ENCODE measurements at regions not wholly inside any gene's neighbourhood (a gene's known extent, or its start where the extent isn't known, plus 50 kb on each side); places are given as distances from the start of the nearest gene placed in this dataset.

DNA sequence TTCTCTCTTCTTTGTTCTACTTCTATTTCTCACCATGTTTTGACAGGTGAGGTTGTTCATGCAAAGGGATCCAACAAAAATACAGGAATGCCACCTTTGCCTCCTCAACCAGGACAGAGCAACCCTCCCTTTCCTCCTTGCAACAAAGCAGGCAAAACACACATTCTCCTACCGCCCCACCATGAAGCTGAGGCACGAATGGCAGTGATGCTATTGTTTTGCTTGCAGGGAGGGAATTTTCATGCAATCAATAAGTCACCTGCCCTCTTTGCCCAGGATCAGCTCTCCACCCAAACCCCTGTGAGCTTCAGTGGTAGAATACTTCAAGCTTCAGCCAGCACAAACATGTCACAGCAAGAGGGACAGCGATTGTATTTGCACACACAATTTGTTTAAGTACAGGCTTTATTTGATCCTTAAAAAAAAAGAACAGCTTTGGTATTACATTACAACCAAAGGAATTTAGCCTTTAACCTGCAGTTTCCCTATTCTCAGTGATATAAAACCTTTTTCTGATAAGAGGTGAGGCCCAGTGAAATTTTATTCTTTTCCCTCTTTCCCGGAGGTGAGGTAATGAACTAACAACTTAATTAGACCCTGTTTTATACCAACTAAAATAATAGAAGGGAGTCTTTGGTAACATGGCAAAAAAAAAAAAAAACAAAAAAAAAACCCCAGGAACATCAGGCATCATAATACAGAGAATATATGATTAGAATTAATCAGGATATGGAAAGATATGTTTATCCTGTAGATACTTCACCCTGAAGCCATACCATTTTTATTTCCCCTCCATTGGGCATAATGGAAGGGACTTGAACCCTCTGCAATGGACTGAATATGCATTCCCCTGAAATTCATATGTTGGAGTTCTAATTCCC lies 87.0 kb upstream of the EEA1 start:
- DNase-seq: no peak

DNA sequence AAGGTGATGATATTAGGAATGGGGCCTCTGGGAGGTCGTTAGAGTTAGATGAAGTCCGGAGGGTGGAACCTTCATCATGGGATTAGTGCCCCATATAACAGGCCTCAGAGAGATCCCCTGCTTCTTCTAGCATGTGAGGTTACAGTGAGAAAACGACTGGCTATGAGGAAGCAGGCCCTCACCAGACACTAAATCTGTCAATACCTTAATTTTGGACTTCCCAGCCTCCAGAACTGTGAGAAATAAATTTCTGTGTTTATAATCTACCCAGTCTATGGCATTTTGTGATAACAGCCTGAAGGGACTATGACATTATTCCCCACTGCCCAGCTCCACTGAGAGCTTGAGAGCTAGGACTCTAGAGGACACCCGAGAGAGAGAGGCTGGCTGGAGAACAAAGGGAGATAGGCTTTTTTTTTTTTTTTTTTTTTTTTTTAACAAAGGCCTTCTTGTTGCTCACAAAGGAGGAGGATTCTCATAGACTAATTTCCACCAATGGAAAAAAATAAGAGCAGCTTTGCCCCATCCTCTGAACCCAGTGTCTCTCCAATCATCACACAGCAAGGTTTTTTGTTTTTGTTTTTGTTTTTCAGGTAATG lies 87.8 kb upstream of the EEA1 start:
- no peak for DNase-seq

DNA sequence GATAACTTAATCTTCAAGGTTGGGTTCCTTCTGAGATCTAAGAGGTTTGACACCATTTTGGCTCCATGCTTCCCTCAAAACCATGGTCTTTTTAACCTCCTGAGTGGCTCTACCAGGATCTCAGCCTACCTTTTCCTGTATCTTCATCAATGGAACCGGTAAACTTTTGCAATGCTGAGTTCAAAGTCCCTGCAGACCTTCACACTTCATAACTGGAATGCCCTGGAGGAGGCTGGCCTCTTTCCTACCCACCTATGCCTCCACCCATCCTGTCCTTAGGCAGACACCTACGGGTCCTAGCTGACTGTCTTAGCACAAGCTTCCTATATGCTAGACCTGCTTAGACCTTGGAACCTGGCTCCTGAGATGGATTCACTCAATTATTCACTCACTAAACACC lies 89.5 kb upstream of the EEA1 start:
- no peak for DNase-seq

DNA sequence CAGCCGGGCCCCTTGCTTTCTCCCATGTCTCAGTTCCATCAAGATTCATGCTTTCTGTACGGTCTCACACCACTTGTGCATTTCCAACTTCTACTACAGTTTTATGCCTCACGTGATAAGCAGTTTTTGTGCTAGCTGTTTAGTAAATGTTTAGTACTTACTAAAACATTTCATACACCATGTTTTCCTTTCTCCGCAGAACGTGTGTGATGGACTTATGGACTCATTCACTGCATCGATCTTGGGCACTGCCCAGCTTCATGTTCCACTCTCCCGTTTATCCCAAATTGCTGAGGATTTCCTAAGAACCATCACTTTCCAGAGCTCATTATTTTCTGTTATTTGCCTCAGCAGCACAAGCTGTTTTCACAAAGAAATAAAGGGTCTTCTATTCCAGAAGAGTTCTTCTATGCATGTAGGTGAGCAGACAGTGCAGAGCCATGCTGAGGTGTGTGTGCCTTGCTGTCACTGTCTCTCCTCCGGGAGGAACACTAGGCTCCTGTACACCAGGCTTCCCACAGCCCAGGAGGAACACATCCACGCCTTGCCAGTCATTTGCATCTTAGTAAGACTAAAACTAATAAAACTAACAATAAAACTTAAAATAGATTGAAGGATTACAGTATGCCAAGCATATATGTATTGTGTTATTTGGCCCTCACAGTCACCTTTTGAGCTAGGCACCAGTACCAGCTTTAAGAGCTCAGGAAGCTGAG lies 90.3 kb upstream of the EEA1 start:
- DNase-seq: no peak

DNA sequence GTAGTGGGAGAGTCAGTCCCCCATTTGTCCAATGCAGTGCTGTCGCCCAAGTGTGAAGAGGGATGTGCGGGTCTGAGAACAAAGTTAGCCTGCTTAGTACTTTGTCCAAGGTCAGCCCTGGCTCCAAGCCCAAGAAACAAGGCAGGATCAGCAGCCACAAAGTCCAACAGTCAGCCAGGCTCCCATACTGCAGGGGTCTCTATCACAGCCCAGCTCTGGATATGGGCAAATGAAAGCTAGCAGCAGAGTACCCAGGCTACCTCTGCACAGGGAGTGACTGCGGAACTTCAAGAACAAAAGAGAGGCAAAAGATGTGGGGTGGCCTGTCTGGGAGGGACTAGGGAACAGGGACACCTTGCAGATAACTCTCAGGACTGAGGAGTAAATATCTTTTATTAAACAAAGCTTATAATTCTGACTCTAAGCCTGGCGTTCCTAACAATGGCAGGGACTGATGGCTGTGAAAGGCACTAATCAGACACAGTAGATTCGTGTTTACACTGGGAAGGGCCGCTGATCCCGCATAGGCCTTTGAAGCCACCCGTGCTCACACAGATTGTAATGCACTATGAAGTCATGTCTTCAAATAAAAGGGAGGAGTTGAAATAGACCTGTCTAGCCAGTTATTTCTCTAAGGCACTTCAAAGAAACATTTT lies 91.0 kb upstream of the EEA1 start:
- DNase-seq: no peak

DNA sequence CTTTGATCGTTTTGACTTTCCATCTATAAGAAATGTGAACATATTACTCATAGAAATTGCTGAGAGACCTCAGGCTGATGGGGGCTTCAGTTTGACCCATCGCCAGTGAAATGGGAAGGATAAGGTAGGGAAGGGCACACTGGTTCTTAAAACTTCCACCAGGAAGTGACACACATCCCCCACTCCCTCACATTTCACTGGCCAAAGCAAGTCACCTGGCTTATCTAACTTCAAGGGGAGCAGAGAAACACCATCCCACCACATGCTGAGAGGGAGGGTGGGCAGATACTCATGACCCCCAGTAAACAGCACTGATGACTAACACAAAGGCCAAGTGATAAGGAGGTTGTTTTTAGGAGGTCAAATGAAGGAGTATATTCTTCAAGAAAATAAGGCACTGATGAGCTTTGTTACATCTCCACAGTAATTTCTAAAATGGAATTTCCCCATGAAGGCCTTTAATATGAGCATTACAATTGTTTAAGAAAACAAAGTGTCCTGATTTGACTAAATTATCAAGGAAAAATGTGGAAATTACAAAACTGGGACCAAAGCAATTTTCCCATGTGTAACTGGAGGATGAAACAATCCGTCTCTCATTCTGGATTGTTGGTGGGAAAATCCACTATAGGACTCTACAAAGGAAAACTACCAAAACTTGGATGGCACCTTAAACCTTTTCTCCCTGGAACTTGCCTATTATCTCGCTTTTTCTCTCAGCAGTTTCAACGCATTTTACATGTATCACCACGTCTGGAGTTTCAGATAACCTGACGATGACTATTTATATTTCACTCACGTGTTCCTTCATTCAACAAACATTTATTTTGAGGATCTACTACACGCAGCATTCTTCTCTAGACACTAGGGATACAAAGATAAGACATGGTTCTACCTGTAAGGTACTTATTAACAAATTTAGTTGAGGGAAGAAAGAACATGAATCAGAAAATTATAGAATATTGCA lies 91.8 kb upstream of the EEA1 start:
- no peak for DNase-seq

DNA sequence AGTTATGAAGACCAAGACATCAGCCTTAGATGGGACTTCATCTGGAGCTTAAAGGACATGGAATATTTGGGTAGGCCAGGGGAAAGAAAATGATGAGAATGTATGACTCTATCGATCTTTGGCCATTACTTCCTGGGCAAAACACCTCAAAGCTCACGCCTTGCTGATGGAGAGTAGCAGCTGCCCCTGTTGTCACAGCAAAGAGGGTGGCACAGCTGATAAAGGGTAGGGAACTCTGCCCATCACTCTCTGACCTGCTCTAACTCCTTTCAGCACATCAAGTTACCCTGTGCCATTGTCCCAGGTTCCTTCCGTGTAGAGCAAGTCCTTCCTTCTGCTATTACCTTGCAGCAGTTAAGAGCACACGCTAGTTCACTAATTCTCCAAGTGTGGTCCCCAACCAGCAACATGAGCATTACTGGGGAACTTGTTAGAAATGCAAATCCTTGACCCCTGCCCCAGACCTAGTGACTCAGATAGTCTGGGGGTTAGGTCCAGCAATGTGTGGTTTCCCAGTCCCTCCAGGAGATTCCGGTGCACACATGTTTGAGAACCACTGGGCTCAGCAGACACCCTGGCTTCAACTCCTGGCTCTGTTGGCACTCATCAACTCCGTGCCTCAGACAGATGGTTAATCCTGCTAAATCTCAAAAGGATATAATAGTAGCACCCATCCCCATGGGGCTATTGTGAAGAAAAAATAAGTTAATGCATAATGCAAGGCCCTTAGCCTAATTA lies 93.7 kb upstream of the EEA1 start:
- DNase-seq: no peak

DNA sequence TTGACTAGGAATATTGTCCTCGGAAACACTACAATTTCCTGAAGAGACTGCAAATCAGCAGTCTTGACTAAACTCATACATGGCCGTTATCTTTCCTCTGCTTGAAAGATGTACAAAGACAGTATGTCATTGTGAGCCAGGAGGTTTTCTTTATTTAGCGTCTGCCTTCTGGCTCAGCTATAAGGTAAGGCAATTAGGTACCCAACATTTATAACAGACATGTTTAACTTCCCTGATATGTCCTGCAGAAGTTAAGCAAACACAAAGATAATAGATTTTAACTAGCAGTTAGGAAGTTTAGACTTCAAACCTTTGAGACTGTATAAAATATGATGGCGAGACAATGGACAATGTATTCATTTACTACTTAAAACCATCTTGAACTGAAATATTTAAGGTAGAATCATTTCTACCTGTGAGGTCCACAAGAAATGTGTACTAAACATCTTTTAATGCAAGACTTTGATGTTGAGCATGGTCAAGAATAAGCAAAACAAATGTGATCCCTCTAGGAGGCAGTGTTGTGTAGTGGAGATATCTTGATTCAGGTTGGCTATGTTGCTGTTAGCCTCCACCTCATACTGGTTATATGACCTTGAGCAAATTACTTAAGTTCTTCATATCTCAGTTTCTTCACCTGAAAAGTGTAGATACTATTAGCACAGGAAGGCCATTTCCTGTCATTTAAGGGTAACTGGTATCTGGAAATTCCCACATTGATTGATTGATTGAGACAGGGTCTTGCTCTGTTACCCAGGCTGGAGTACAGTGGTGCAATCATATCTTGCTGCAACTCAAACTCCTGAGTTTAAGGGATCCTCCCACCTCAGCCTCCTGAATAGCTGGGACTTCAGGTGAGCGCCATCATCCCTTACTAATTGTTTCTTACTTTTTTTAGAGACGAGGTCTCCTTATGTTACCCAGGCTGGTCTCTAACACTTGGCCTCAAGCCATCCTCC lies 96.3 kb upstream of the EEA1 start:
- DNase-seq: no peak

DNA sequence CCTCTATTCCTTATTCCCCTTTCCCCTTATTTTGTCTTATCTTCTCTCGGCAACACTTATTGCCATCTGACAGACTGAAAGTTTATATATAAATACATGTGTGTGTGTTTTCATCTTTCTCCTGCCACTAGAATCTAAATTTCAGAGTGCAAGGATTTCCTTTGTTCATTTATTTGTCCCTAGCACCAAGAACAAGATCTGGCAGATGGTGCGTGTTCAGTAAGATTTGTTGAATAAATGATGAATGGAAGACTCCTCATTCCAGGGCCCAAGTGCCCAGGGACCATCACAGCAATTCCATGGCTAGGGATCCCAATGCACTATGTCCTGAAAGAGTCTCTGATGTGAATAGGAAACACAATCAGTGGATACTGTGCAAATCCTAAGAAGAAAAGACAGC lies 97.9 kb upstream of the EEA1 start:
- DNase-seq: no peak

DNA sequence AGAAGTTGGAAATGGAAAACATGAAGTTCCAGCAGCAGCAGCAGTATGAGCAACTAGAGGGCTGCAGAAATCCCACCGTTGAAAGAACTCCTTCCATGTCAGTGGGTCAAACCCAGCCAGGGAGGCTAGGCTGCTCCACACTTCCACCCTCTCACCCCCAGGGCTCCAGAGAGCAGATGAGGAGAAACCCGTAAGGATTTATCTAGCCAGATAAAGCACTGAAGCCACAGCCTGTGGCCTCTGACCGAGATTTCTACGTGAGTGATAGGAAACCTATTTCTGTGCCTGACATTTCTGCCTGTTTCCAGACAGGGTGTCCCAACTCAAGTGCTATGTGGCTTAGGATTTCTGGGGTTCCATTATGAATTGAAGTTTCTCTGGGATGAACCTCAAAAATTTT lies 100.0 kb upstream of the EEA1 start:
- no peak for DNase-seq

DNA sequence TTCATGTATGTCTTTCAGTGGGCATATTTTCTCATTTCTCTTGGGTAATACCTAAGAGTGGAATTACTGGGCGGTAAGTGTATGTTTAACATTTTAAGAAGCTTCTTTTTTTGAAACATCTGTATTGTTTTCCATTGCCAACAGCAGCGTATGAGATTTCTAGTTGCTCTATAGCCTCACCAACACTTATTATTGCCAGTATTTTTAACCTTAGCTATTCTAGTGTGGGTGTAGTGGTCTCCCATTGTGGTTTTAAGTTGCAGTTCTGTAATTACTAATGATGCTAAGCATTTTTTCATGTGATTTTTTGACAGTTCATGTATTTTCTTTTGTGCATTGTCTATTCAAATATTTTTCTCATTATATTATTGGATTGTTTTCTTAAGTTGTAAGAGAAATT lies 101.9 kb upstream of the EEA1 start:
- DNase-seq: no peak

DNA sequence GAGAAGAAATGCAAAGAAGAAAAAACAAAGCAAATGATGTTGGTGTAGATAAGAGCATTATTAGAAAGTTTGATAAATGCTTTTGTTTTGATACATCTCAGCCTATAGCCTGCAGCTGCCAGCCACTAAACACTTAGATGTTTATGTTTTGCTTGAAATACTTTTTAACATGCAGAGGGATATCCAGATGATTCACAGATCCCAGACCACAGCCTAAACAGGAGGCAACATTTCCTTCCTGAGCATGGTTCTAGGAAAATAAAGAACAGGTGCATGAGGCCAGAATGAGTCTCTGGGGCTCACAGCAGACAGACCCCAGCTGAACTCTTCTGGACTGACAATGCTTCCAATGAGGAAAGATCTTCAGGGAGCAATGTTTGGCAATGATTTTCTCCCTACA lies 103.7 kb upstream of the EEA1 start:
- no peak for DNase-seq

DNA sequence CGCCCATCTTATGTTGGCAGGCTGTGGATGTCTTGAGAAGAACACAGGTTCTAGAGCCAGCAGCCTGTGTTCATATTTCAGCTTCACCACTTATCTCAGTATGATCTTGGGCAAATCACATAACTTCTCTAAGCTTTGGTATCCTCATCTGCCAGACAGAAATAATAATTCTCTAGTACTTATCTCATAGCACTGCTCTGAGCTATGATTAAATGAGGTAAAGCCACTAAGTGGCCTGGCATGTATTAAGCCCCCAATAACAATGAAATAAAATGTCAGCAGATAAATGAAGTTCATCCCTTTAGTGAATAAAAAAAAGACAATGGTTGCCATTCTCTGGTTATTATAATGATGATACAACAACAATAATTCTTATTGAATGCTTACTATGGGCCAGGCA lies 104.9 kb upstream of the EEA1 start:
- no peak for DNase-seq

DNA sequence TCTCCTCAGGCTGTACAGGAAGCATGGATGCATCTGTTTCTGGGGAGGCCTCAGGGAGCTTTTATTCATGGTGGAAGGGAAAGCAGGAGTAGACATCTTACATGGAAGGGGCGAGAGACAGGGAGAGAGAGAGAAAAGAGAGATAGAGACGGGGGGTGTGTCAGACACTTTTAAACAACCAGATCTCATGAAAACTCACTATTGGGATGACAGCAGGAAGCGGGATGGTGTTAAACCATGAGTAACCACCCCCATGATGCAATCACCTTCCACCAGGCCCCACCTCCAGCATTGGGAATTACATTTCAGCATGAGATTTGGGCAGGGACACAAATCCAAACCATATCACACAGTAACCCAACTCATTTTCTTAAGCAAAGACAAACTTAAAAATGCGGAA lies 110.0 kb upstream of the EEA1 start:
- DNase-seq: no peak

DNA sequence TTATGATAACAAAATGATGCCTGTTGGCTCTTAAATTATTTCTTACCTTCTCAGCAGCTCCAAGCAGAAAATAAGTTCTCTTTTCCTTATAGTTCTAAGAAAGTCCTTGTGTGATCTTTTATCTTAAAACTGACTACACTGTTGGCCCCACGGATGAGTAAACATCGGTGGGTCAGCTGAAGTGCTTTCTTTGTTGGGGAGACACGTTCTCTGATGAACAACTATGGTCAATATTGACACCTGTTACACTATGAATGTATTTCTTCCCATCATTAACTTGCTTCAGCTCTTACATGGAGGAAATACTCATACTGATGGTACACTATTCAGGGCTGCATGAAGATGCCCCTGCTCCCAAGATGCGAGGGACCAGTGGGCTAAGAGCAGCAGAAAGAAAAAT lies 110.8 kb upstream of the EEA1 start:
- no peak for DNase-seq

DNA sequence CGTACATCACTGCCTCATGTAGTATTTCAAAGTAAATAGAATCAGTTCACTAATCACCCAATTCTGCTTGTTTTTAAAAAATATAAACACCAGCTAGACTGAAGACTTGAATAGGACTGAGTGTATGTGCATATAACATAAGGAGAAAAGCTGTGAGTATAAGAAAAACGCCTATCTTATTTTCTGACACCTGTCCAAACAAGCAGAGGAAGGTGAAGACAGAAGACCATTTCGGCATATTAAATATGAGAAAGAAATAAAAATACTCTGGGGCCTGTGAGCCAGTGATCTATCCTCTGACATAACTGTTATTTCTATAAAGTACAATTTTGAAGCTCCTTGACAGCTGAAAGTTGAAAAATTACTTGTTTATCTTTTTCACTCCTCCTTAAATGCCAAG lies 111.3 kb upstream of the EEA1 start:
- DNase-seq: no peak

DNA sequence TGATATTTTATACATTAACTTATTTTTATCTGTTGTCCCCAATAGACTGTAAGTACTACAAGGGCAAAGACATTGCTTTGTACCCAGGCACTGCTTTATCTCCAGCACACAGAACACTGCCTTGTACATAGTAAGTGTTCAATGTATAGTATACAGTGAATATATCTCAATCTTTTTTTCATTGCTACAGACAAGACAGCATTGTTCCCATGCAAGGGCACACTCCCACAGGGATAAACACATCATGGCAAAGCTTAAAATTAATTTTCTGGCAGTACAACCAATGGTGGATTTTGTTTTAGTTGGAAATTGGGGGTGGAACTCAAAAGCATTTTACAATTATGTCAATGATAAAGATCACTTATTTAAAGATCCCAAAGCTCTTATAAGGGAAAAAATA lies 112.3 kb upstream of the EEA1 start:
- no peak for DNase-seq

DNA sequence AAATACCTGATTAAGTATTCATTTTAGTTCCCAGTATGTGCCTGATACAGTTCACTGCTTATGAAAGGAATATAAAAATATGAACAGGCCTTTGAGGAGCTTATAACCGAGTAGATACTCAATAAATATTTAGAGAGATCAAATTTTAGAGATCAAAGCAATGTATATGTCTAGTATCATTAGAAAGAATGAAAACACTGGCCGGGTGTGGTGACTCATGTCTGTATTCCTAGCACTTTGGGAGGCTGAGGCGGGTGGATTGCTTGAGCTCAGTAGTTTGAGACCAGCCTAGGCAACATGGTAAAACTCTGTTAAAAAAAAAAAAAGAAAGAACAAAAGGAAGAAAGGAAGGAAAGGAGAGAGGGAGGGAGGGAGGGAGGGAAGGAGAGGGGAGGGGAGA lies 113.2 kb upstream of the EEA1 start:
- DNase-seq: no peak

DNA sequence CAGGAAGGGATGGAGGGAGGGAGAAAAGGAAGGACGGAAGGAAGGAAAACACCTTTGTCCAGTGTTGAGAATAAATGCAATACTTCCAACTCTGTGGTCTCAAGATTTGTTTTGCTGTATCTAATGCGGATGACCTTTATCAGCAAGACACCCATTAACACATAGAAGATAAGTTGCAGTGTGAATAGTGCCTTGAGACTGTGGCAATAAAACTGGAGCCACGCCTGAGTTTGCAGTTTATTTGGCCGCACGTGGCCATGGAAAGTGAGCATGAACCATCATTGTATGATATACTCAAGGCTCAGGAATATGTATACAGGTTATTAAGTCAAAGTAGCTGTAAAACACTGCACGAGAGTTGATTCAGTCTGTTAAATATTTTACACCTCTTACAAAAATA lies 113.6 kb upstream of the EEA1 start:
- no peak for DNase-seq

DNA sequence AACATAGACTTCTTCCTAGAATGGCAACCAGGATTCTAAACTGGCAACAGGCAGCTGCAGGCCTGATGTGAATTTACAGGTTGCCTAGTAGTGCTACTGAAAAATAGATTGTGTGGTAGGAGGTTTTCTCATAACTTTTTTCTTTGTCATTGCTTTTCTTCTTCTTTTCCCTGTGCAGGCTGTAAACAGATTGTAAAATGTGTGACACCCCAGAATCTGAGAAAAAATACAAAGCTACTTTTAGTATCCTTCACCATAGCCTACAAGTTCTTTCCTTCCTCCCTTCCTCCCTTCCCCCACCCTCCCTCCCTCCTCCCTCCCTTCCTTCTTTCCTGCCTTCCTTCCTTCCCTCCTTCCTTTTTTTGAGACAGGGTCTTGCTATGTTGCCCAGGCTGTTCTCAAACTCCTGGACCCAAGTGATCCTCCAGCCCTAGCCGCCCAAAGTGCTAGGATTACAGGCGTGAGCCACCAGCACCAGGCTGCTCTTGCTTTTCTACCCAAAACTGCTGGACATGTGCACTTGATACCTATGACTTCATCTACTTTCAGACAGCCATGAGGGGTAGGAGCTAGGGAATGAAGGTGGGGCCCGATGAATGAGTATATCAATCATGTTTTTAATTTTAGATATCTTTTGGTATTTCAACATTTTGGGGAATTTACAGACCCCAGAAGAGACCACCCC lies 114.2 kb upstream of the EEA1 start:
- DNase-seq: no peak
